ENCODE measurements at regions not wholly inside any gene's neighbourhood (a gene's known extent, or its start where the extent isn't known, plus 50 kb on each side); places are given as distances from the start of the nearest gene placed in this dataset.

- TF ChIP-seq CTCF (IDR thresholded peaks at IDR 0.05; ENCODE audit: poor library complexity), result no peak
- no peak for TF ChIP-seq EZH2phosphoT487 (IDR thresholded peaks at IDR 0.05; ENCODE audit: low read depth, severe bottlenecking, unreplicated experiment)
- TF ChIP-seq EZH2 (IDR thresholded peaks at IDR 0.05; ENCODE audit: borderline replicate concordance), result no peak
Observed at GRCh38 chr6:132140189-132140588, 189.0 kb upstream of the CCN2 start.
